HepG2 (cell line): ENCODE measurements at regions not wholly inside any gene's neighbourhood (a gene's known extent, or its start where the extent isn't known, plus 50 kb on each side); places are given as distances from the start of the nearest gene placed in this dataset.
A peak's percentile ranks its signal among the peaks of the same experiment; 100 is the strongest.

Source experiments
- ATAC-seq: fragments of 200-7000 bp; cut with Tn5 transposase; 3 replicates; pipeline ENCODE4 v1.9.1; 2020; ENCODE audit warnings: mild to moderate bottlenecking, moderate library complexity
- BruUV-seq: library from RNA; stranded (reverse); fragments of 400-500 nt; replicated peaks from 2 replicates; lab custom pipeline; 2021; lab: Mats Ljungman, UMichigan
- CTCF ChIA-PET: fragments of 300-600 bp; formaldehyde crosslinking; extraction: SDS; loops from one replicate; lab custom pipeline; 2021; ENCODE audit warnings: low total read pairs, inconsistent platforms, low intra/inter-chr PET ratio; lab: Yijun Ruan, JAX
- POLR2A ChIA-PET: fragments of 350-600 bp; sonication (Branson Sonifier 250); formaldehyde crosslinking; loops from one replicate; lab custom pipeline; 2020; ENCODE audit warnings: antibody characterized with exemption, inconsistent platforms; lab: Yijun Ruan, JAX
- DNase-seq: peaks from one replicate; pipeline ENCODE4 v3.0.0-alpha.2; 2015; ENCODE audit warnings: low spot score
- FAIRE-seq: peaks from 3 replicates; lab custom pipeline; 2011; peaks lifted over from hg19 to GRCh38; lab: Jason Lieb, UNC
- H2AFZ ChIP-seq: one replicate; pipeline ENCODE4 v1.6.1; 2011; ENCODE audit warnings: low read length, inconsistent platforms
- H3K27ac ChIP-seq: fragments of 300-600 bp; 3 replicates; pipeline ENCODE4 v1.8.0; 2011; ENCODE audit warnings: mixed run types, mild to moderate bottlenecking, mixed read lengths, low read length, inconsistent platforms; ENCODE audit not compliant: insufficient read depth; ENCODE audit errors: extremely low read length
- H3K27me3 ChIP-seq, 2 experiments: fragments of 200-600 bp in 1 of 2; 2 replicates in 1 of 2; 3 replicates in 1 of 2; pipeline versions ENCODE4 v1.6.0 to v1.8.0; 2011; ENCODE audit warnings: low read length in 2 of 2, mild to moderate bottlenecking in 2 of 2, moderate library complexity in 2 of 2, inconsistent platforms in 1 of 2; ENCODE audit not compliant: insufficient read depth in 2 of 2, control insufficient read depth in 1 of 2
- H3K36me3 ChIP-seq, 2 experiments: fragments of 200-600 bp in 1 of 2; replicated peaks in 1 of 2; 2 replicates in 1 of 2; 3 replicates in 1 of 2; pipeline versions ENCODE4 v1.5.1 to v1.8.0; 2011; ENCODE audit warnings: low read length in 2 of 2, inconsistent platforms in 1 of 2; ENCODE audit not compliant: insufficient read depth in 2 of 2, control insufficient read depth in 1 of 2
- H3K4me1 ChIP-seq: 2 replicates; pipeline ENCODE4 v1.5.1; 2012; ENCODE audit warnings: low read length, inconsistent platforms; ENCODE audit not compliant: insufficient read depth
- H3K4me2 ChIP-seq: 2 replicates; pipeline ENCODE4 v1.6.0; 2011; ENCODE audit warnings: low read depth, low read length, inconsistent platforms
- H3K4me3 ChIP-seq, 3 experiments: fragments of 200-600 bp in 1 of 3; sonication (generic), shearing (Covaris generic) in 1 of 3; replicated peaks in 1 of 3; 2 replicates each; pipeline ENCODE4 v1.5.1; 2011 to 2016; ENCODE audit warnings: low read length in 3 of 3, inconsistent platforms in 2 of 3, low read depth in 2 of 3, mild to moderate bottlenecking in 2 of 3, control low read depth in 1 of 3, mixed read lengths in 1 of 3; ENCODE audit not compliant: insufficient read depth in 1 of 3
- H3K79me2 ChIP-seq: one replicate; pipeline ENCODE4 v1.6.1; 2011; ENCODE audit warnings: low read length, inconsistent platforms; ENCODE audit not compliant: insufficient read depth
- H3K9ac ChIP-seq: 2 replicates; pipeline ENCODE4 v1.6.0; 2011; ENCODE audit warnings: mild to moderate bottlenecking, low read depth, low read length, inconsistent platforms; ENCODE audit not compliant: insufficient read depth
- H3K9me3 ChIP-seq: 2 replicates; pipeline ENCODE4 v1.5.1; 2012; ENCODE audit warnings: mild to moderate bottlenecking, low read length
- H4K20me1 ChIP-seq: 2 replicates; pipeline ENCODE4 v1.6.0; 2011; ENCODE audit warnings: inconsistent platforms, mild to moderate bottlenecking, low read length, moderate library complexity; ENCODE audit not compliant: insufficient read depth
- ATF1 ChIP-seq: IDR thresholded peaks from 2 replicates; pipeline ENCODE4 v1.6.1; 2016; ENCODE audit warnings: mild to moderate bottlenecking, control low read depth
- ATF7-NPFF ChIP-seq: sonication (generic); formaldehyde crosslinking; IDR thresholded peaks from 2 replicates; pipeline ENCODE4 v1.8.1; 2023; ENCODE audit warnings: mild to moderate bottlenecking, low read depth, missing genetic modification reagents, moderate library complexity
- BORCS8-MEF2B ChIP-seq: sonication (generic); formaldehyde crosslinking; IDR thresholded peaks from 2 replicates; pipeline ENCODE4 v1.8.0; 2022; ENCODE audit warnings: mild to moderate bottlenecking, missing genetic modification reagents
- GTF2F1 ChIP-seq: fragments of 150-350 bp; IDR thresholded peaks from 2 replicates; pipeline ENCODE4 v1.6.1; 2014; ENCODE audit warnings: low read length
- HDAC6 ChIP-seq: fragments of 200-600 bp; sonication (generic); IDR thresholded peaks from 2 replicates; pipeline ENCODE4 v1.7.0; 2017; ENCODE audit warnings: mild to moderate bottlenecking, antibody characterized with exemption, low read length, low read depth
- IKZF4 ChIP-seq: sonication (generic); formaldehyde crosslinking; IDR thresholded peaks from 2 replicates; pipeline ENCODE4 v1.5.1; 2020; ENCODE audit warnings: borderline replicate concordance, mild to moderate bottlenecking, low read depth, missing genetic modification reagents; ENCODE audit errors: not compliant biosample characterization
- KDM2A ChIP-seq: sonication (generic); formaldehyde crosslinking; IDR thresholded peaks from 2 replicates; pipeline ENCODE4 v1.4.0; 2020; ENCODE audit warnings: low read depth, missing genetic modification reagents, borderline replicate concordance
- MTA1 ChIP-seq: sonication (generic); formaldehyde crosslinking; IDR thresholded peaks from 2 replicates; pipeline ENCODE4 v1.4.0; 2020; ENCODE audit warnings: missing genetic modification reagents, mild to moderate bottlenecking, borderline replicate concordance
- MTF2 ChIP-seq: sonication (generic); formaldehyde crosslinking; IDR thresholded peaks from 2 replicates; pipeline ENCODE4 v1.5.0; 2020; ENCODE audit warnings: missing genetic modification reagents, borderline replicate concordance
- PHF21A ChIP-seq: sonication (generic); formaldehyde crosslinking; IDR thresholded peaks from 2 replicates; pipeline ENCODE4 v1.5.0; 2020; ENCODE audit warnings: mild to moderate bottlenecking, missing genetic modification reagents
- POGK ChIP-seq: sonication (generic); formaldehyde crosslinking; conservative IDR thresholded peaks from 2 replicates; pipeline ENCODE4 v1.8.0; 2022; ENCODE audit warnings: mild to moderate bottlenecking, moderate library complexity, missing genetic modification reagents
- SPEN ChIP-seq: sonication (generic); formaldehyde crosslinking; IDR thresholded peaks from 2 replicates; pipeline ENCODE4 v1.5.1; 2020; ENCODE audit warnings: low read depth, mild to moderate bottlenecking, missing genetic modification reagents
- STAG1 ChIP-seq: sonication (generic); formaldehyde crosslinking; IDR thresholded peaks from 2 replicates; pipeline ENCODE4 v1.4.0; 2020; ENCODE audit warnings: missing genetic modification reagents
- TBX2 ChIP-seq: sonication (generic); formaldehyde crosslinking; IDR thresholded peaks from 2 replicates; pipeline ENCODE4 v1.5.0; 2020; ENCODE audit warnings: missing genetic modification reagents, mild to moderate bottlenecking, borderline replicate concordance
- XRCC5 ChIP-seq: fragments of 200-400 bp; formaldehyde crosslinking; optimal IDR thresholded peaks from 2 replicates; pipeline ENCODE3; 2017; ENCODE audit warnings: mild to moderate bottlenecking, low read length
- YY1 ChIP-seq: IDR thresholded peaks from 2 replicates; pipeline ENCODE4 v1.6.1; 2011; ENCODE audit warnings: low read length, low read depth, moderate library complexity, mild to moderate bottlenecking; ENCODE audit not compliant: insufficient read depth, insufficient replicate concordance
- ZFP91 ChIP-seq: sonication (generic); formaldehyde crosslinking; IDR thresholded peaks from 2 replicates; pipeline ENCODE4 v1.9.0; 2022; ENCODE audit warnings: missing genetic modification reagents, mild to moderate bottlenecking, borderline replicate concordance
- ZNF550 ChIP-seq: sonication (generic); formaldehyde crosslinking; IDR thresholded peaks from 2 replicates; pipeline ENCODE4 v1.4.0; 2020; ENCODE audit warnings: mild to moderate bottlenecking, missing genetic modification reagents, borderline replicate concordance
- ZNF563 ChIP-seq: sonication (generic); formaldehyde crosslinking; IDR thresholded peaks from 2 replicates; pipeline ENCODE4 v1.8.0; 2022; ENCODE audit warnings: mild to moderate bottlenecking, moderate library complexity, missing genetic modification reagents
- ZNF567 ChIP-seq: sonication (generic); formaldehyde crosslinking; IDR thresholded peaks from 2 replicates; pipeline ENCODE4 v1.8.1; 2023; ENCODE audit warnings: mild to moderate bottlenecking, missing genetic modification reagents, borderline replicate concordance
- ZNF788 ChIP-seq: sonication (generic); formaldehyde crosslinking; IDR thresholded peaks from 2 replicates; pipeline ENCODE4 v1.5.0; 2020; ENCODE audit warnings: mild to moderate bottlenecking, missing genetic modification reagents, borderline replicate concordance
- whole genome bisulfite sequencing: methylation state at CpG from one replicate; pipeline ENCODE4 v1.1.6; 2017; ENCODE audit warnings: low lambda C conversion rate; 5-methylcytosine and 5-hydroxymethylcytosine counted together
- in situ Hi-C: cut with HindIII; loops from 2 replicates; pipeline ENCODE4 v1.10.0; 2017; ENCODE audit warnings: low pct_unique_long_range_greater_than_20kb; ENCODE audit not compliant: extremely low pct_ligation_motif_present
- intact Hi-C: fragments of 100-400 bp; cut with micrococcal nuclease; formaldehyde crosslinking; loops from one replicate; pipeline ENCODE4 v1.10.0; 2022; ENCODE audit not compliant: unreplicated experiment

- CTCF ChIA-PET, result interaction anchor here (1.0 kb wide), 1 partner anchor 68 kb away, joined by 3 read pairs; no protein-coding TSS in a partner anchor
- POLR2A ChIA-PET, result no interaction called here
- in situ Hi-C loops (no loop called here), intact Hi-C loops (no loop called here)
- Histone ChIP-seq H3K36me3 (no peaks in the 10 kb centered on the region), H3K27me3 (peaks cover 6 to 32% of the 10 kb centered on the region in 2 experiments), H3K27ac (no peak overlapping the region), H3K4me1 (peaks cover 9% of the 10 kb centered on the region; the same call in 1 of the 2 replicates), H3K4me2 (peak overlapping the region; percentile 53), H4K20me1 (no peaks in the 10 kb centered on the region), H2AFZ (no peak overlapping the region), H3K9me3 (no peaks in the 10 kb centered on the region), H3K4me3 (peak overlapping the region in 1 of 3 experiments; percentile 33; a peak in 2 of 6 replicates), H3K9ac (no peak overlapping the region), H3K79me2 (no peaks in the 10 kb centered on the region)
- no peak for FAIRE-seq
- DNase-seq, result peak; percentile 9
- BruUV-seq, result no TSS peak
- WGBS, result 22% methylated on average over 9 of the region's 55 CpGs
- peak; percentile 94 for ATAC-seq
- TF ChIP-seq SPEN (0 out of 2 replicates have a peak, but pooled peaks have one; percentile 45), IKZF4 (CRISPR knock-in tag) (no peak), ATF7-NPFF (CRISPR knock-in tag) (peak; percentile 23; the same call in 1 of the 2 replicates), POGK (CRISPR knock-in tag) (0 out of 2 replicates have a peak, but pooled peaks have one; percentile 57), ZFP91 (peak; percentile 35; the same call in 1 of the 2 replicates), HDAC6 (no peak), MTA1 (CRISPR knock-in tag) (peak; percentile 54; the same call in 1 of the 2 replicates), ZNF788 (peak; percentile 54; the same call in 1 of the 2 replicates), BORCS8-MEF2B (CRISPR knock-in tag) (peak; percentile 66; the same call in 1 of the 2 replicates), KDM2A (CRISPR knock-in tag) (peak; percentile 38; the same call in 1 of the 2 replicates), ATF1 (CRISPR knock-in tag) (no peak), STAG1 (peak; percentile 66), XRCC5 (peak; percentile 52), GTF2F1 (no peak), TBX2 (CRISPR knock-in tag) (peak; percentile 41; the same call in 1 of the 2 replicates), ZNF567 (CRISPR knock-in tag) (no peak), PHF21A (CRISPR knock-in tag) (peak; percentile 50; the same call in 1 of the 2 replicates), ZNF550 (CRISPR knock-in tag) (no peak), ZNF563 (CRISPR knock-in tag) (peak; percentile 57; the same call in 1 of the 2 replicates), YY1 (peak; percentile 48), MTF2 (CRISPR knock-in tag) (peak; percentile 40; the same call in 1 of the 2 replicates)
Observed at GRCh38 chr1:869499-870244, 54.1 kb upstream of the SAMD11 start.
